ENCODE measurements at regions not wholly inside any gene's neighbourhood (a gene's known extent, or its start where the extent isn't known, plus 50 kb on each side); places are given as distances from the start of the nearest gene placed in this dataset.

- no peak overlapping the region for H3K27ac ChIP-seq (ENCODE audit: low read depth, low read length, poor library complexity, severe bottlenecking)
- H3K4me3 ChIP-seq (ENCODE audit: low read depth, low read length, poor library complexity, severe bottlenecking) = no peak overlapping the region
- POLR2A ChIA-PET (ENCODE audit: low non-redundant PET) = no interaction called here
- CTCF ChIA-PET = no interaction called here
- H3K27me3 ChIP-seq (replicated peaks; ENCODE audit: insufficient read depth, low read depth, low read length, poor library complexity) = peaks cover 9% of the 10 kb centered on the region
- intact Hi-C loops (cut with micrococcal nuclease; ENCODE audit: unreplicated experiment) = no loop called here
- TF ChIP-seq EZH2 (IDR thresholded peaks at IDR 0.05; ENCODE audit: borderline replicate concordance, low read depth, low read length, poor library complexity, severe bottlenecking) = no peak
- no peak for TF ChIP-seq CTCF (conservative IDR thresholded peaks at IDR 0.05; ENCODE audit: low read depth, low read length)
- H3K9me3 ChIP-seq (ENCODE audit: low read depth, low read length, poor library complexity, severe bottlenecking) = no peaks in the 10 kb centered on the region
- no peaks in the 10 kb centered on the region for H3K4me1 ChIP-seq (ENCODE audit: insufficient read depth, low read length, poor library complexity, severe bottlenecking)
- no peak for DNase-seq (ENCODE audit: low spot score)
- no peaks in the 10 kb centered on the region for H3K36me3 ChIP-seq (ENCODE audit: insufficient read depth, low read length, poor library complexity, severe bottlenecking)
- no TSS peak for BruUV-seq (replicated peaks)
Measured at GRCh38 chr20:58018590-58018989, 209.9 kb downstream of the ANKRD60 start.

GRCh38 chr20:58017970-58018530, 210.4 kb downstream of the ANKRD60 start:
- Histone ChIP-seq H3K9me3 (ENCODE audit: low read depth, low read length, poor library complexity, severe bottlenecking) (no peaks in the 10 kb centered on the region), H3K27ac (ENCODE audit: low read depth, low read length, poor library complexity, severe bottlenecking) (no peak overlapping the region), H3K4me3 (ENCODE audit: low read depth, low read length, poor library complexity, severe bottlenecking) (no peak overlapping the region), H3K36me3 (ENCODE audit: insufficient read depth, low read length, poor library complexity, severe bottlenecking) (no peaks in the 10 kb centered on the region), H3K27me3 (replicated peaks; ENCODE audit: insufficient read depth, low read depth, low read length, poor library complexity) (peaks cover 9% of the 10 kb centered on the region), H3K4me1 (ENCODE audit: insufficient read depth, low read length, poor library complexity, severe bottlenecking) (no peaks in the 10 kb centered on the region)
- BruUV-seq (replicated peaks) = no TSS peak
- DNase-seq (ENCODE audit: low spot score) = no peak
- CTCF ChIA-PET = no interaction called here
- intact Hi-C loops (cut with micrococcal nuclease; ENCODE audit: unreplicated experiment) = no loop called here
- TF ChIP-seq CTCF (conservative IDR thresholded peaks at IDR 0.05; ENCODE audit: low read depth, low read length) (no peak), EZH2 (IDR thresholded peaks at IDR 0.05; ENCODE audit: borderline replicate concordance, low read depth, low read length, poor library complexity, severe bottlenecking) (no peak)
- POLR2A ChIA-PET (ENCODE audit: low non-redundant PET) = no interaction called here

- TF ChIP-seq EZH2 (IDR thresholded peaks at IDR 0.05; ENCODE audit: borderline replicate concordance, low read depth, low read length, poor library complexity, severe bottlenecking) (no peak), CTCF (conservative IDR thresholded peaks at IDR 0.05; ENCODE audit: low read depth, low read length) (no peak)
- Histone ChIP-seq H3K27me3 (replicated peaks; ENCODE audit: insufficient read depth, low read depth, low read length, poor library complexity) (peaks cover 9% of the 10 kb centered on the region), H3K36me3 (ENCODE audit: insufficient read depth, low read length, poor library complexity, severe bottlenecking) (no peaks in the 10 kb centered on the region), H3K27ac (ENCODE audit: low read depth, low read length, poor library complexity, severe bottlenecking) (no peak overlapping the region), H3K4me3 (ENCODE audit: low read depth, low read length, poor library complexity, severe bottlenecking) (no peak overlapping the region), H3K4me1 (ENCODE audit: insufficient read depth, low read length, poor library complexity, severe bottlenecking) (no peaks in the 10 kb centered on the region), H3K9me3 (ENCODE audit: low read depth, low read length, poor library complexity, severe bottlenecking) (no peaks in the 10 kb centered on the region)
- ChIA-PET POLR2A (ENCODE audit: low non-redundant PET) (no interaction called here), CTCF (no interaction called here)
- DNase-seq (ENCODE audit: low spot score) = no peak
- intact Hi-C loops (cut with micrococcal nuclease; ENCODE audit: unreplicated experiment) = no loop called here
- BruUV-seq (replicated peaks) = no TSS peak
Measured at GRCh38 chr20:58017231-58017969, 211.1 kb downstream of the ANKRD60 start.
